Tibial nerve (tissue), 4 donors: ENCODE measurements at regions not wholly inside any gene's neighbourhood (a gene's known extent, or its start where the extent isn't known, plus 50 kb on each side); places are given as distances from the start of the nearest gene placed in this dataset.

Experiments
- CTCF ChIP-seq, 5 experiments: fragments of 200-600 bp in 3 of 5; fragments of 450-650 bp in 2 of 5; sonication (generic) in 3 of 5; IDR thresholded peaks; one replicate each; pipeline ENCODE4 v1.5.1; 2016 to 2019; ENCODE audit warnings: antibody characterized with exemption in 5 of 5, mild to moderate bottlenecking in 3 of 5, moderate library complexity in 2 of 5
- EP300 ChIP-seq, 2 donors: sonication (generic); formaldehyde crosslinking; IDR thresholded peaks; one replicate each; pipeline ENCODE4 v1.6.1; 2017; ENCODE audit warnings: antibody characterized with exemption in 2 of 2, mild to moderate bottlenecking in 1 of 2
- POLR2A ChIP-seq, 2 donors: fragments of 450-650 bp; IDR thresholded peaks; one replicate each; pipeline ENCODE4 v1.6.1; 2017; ENCODE audit warnings: antibody characterized with exemption in 2 of 2, mild to moderate bottlenecking in 2 of 2, moderate library complexity in 2 of 2

- TF ChIP-seq POLR2A (IDR thresholded peaks at IDR 0.05) = no peak
- TF ChIP-seq CTCF (IDR thresholded peaks at IDR 0.05) = no peak
- TF ChIP-seq EP300 (IDR thresholded peaks at IDR 0.05) = no peak
Measured at GRCh38 chr7:86407291-86407690, 236.4 kb upstream of the GRM3 start.
